GM12878 (cell line): ENCODE measurements at regions not wholly inside any gene's neighbourhood (a gene's known extent, or its start where the extent isn't known, plus 50 kb on each side); places are given as distances from the start of the nearest gene placed in this dataset.

ENCODE experiments used
- ATAC-seq: fragments of 200-7000 bp; cut with Tn5 transposase; 3 replicates; pipeline ENCODE4 v1.9.1; 2020; ENCODE audit warnings: mild to moderate bottlenecking, moderate library complexity
- BruUV-seq: library from RNA; stranded (reverse); fragments of 400-500 nt; replicated peaks from 2 replicates; lab custom pipeline; 2021; lab: Mats Ljungman, UMichigan
- CTCF ChIA-PET: fragments of 300-600 bp; sonication (Branson Sonifier 250); formaldehyde crosslinking; extraction: SDS; loops from one replicate; lab custom pipeline; 2021; ENCODE audit warnings: inconsistent platforms; lab: Yijun Ruan, JAX
- POLR2A ChIA-PET: fragments of 350-600 bp; formaldehyde crosslinking; extraction: SDS; loops from one replicate; lab custom pipeline; 2021; ENCODE audit warnings: inconsistent platforms; lab: Charles Lee
- RAD21 ChIA-PET: fragments of 300-600 bp; sonication (Branson Sonifier 250); formaldehyde crosslinking; loops from one replicate; lab custom pipeline; 2023; ENCODE audit warnings: antibody characterized with exemption; ENCODE audit not compliant: unreplicated experiment; lab: Charles Lee
- SMC1A ChIA-PET: fragments of 300-600 bp; sonication (Branson Sonifier 250); formaldehyde crosslinking; loops from one replicate; lab custom pipeline; 2023; ENCODE audit not compliant: unreplicated experiment, uncharacterized antibody; lab: Charles Lee
- DNase-seq: peaks from one replicate; pipeline ENCODE4 v3.0.0-alpha.2; 2011; ENCODE audit warnings: low read depth, low spot score
- FAIRE-seq: peaks from 3 replicates; lab custom pipeline; 2011; peaks lifted over from hg19 to GRCh38; lab: Jason Lieb, UNC
- H2AFZ ChIP-seq: 2 replicates; pipeline ENCODE4 v1.6.0; 2011; ENCODE audit warnings: low read depth, low read length, control low read depth; ENCODE audit not compliant: control insufficient read depth
- H3K27ac ChIP-seq: 2 replicates; pipeline ENCODE4 v1.5.1; 2011; ENCODE audit warnings: control low read depth; ENCODE audit not compliant: control insufficient read depth, insufficient read depth
- H3K27me3 ChIP-seq, 2 experiments: replicated peaks in 1 of 2; 2 replicates each; pipeline versions ENCODE4 v1.6.0 to v1.6.1; 2011; ENCODE audit warnings: low read length in 1 of 2; ENCODE audit not compliant: control insufficient read depth in 2 of 2, insufficient read depth in 2 of 2
- H3K36me3 ChIP-seq, 2 experiments: 2 replicates each; pipeline ENCODE4 v1.5.1; 2011; ENCODE audit warnings: low read length in 1 of 2; ENCODE audit not compliant: control insufficient read depth in 2 of 2, insufficient read depth in 2 of 2
- H3K4me1 ChIP-seq: 2 replicates; pipeline ENCODE4 v1.6.1; 2011; ENCODE audit warnings: mild to moderate bottlenecking, low read length, moderate library complexity, mixed read lengths; ENCODE audit not compliant: control insufficient read depth, insufficient read depth
- H3K4me2 ChIP-seq: 2 replicates; pipeline ENCODE4 v1.6.0; 2011; ENCODE audit warnings: control low read depth; ENCODE audit not compliant: control insufficient read depth, insufficient read depth
- H3K4me3 ChIP-seq: fragments of 200-600 bp; sonication (generic); 2 replicates; pipeline ENCODE4 v1.5.1; 2016
- H3K79me2 ChIP-seq: 2 replicates; pipeline ENCODE4 v1.6.0; 2011; ENCODE audit warnings: low read length; ENCODE audit not compliant: control insufficient read depth, insufficient read depth
- H3K9ac ChIP-seq: 2 replicates; pipeline ENCODE4 v1.8.0; 2011; ENCODE audit warnings: low read length, control low read depth, mixed read lengths; ENCODE audit not compliant: control insufficient read depth, insufficient read depth
- H3K9me3 ChIP-seq: replicated peaks from 3 replicates; pipeline ENCODE4 v1.5.1; 2011; ENCODE audit warnings: mild to moderate bottlenecking, low read length; ENCODE audit not compliant: control insufficient read depth, insufficient read depth
- H4K20me1 ChIP-seq: 2 replicates; pipeline ENCODE4 v1.6.0; 2011; ENCODE audit not compliant: control insufficient read depth, insufficient read depth
- CBX3 ChIP-seq: fragments of 200-600 bp; sonication (generic); IDR thresholded peaks from 2 replicates; pipeline ENCODE4 v1.6.1; 2016; ENCODE audit warnings: low read depth, borderline replicate concordance
- IKZF1 ChIP-seq: fragments of 450-650 bp; conservative IDR thresholded peaks from 2 replicates; pipeline ENCODE4 v1.6.1; 2017; ENCODE audit warnings: antibody characterized with exemption, mild to moderate bottlenecking
- RAD21 ChIP-seq: IDR thresholded peaks from 2 replicates; pipeline ENCODE4 v1.6.1; 2011; ENCODE audit warnings: mild to moderate bottlenecking, low read depth, low read length, moderate library complexity; ENCODE audit not compliant: insufficient read depth
- WGBS: methylation state at CpG from one replicate; pipeline ENCODE4 v1.1.6; 2016; ENCODE audit warnings: low lambda C conversion rate; ENCODE audit not compliant: insufficient replicate concordance, insufficient coverage; ENCODE audit errors: missing lambda C conversion rate; 5-methylcytosine and 5-hydroxymethylcytosine counted together
- in situ Hi-C: fragments of 300-500 bp; cut with MboI; formaldehyde crosslinking; loops from 9 replicates; pipeline ENCODE4 v1.14.3; 2018; ENCODE audit warnings: mixed read lengths
- intact Hi-C: fragments of 100-400 bp; cut with micrococcal nuclease; formaldehyde crosslinking; loops from one replicate; pipeline ENCODE4 v1.14.2; 2022; ENCODE audit not compliant: unreplicated experiment

DNA sequence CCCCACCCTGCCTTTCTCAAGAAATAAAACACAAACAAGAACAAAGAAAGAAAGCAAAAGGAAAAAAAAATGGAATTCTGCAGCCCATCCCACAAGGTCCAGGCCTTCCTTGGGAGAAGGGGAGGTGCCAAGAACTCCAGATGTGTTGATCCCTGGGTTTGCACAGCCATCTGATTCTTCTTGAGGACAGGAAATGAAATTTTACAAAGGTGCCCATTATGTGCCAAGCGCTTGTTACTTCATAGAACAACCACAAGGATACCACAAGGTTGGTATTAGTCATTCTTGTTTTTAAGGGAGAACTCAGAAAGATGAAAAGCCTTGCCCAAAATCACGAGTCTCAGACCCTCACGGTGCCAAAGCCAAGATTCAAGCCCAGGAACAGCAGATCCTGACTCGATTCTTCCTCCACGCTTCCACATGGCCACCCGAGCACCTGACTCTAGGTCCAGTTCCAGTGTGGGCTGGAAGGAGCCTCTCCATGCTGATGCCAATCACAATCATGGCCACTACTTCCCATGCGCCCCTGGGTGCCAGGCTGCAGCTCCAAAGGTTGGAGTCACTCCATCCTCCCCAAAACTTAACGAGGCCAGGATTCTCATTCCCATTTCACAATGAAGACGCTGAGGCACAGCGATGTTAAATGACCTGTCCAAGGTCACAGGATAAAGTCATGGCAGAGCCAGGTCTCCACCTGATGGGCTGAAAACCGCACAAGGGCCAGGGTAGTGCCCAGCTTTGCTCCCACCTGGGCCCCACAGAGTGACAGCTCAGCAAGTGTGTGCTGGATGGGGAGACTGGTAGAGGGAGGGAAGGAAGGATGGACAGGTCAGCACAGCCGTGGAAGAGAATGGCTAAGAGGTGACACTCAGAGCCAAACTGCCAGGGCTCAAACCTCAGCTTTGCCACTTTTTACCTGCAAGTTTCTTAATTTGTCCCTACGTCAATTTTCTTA lies 66.7 kb upstream of the TOP1 start:
- Histone ChIP-seq H3K27ac (no peak overlapping the region), H3K9ac (no peak overlapping the region), H3K36me3 (no peaks in the 10 kb centered on the region), H3K79me2 (no peaks in the 10 kb centered on the region), H3K4me1 (no peaks in the 10 kb centered on the region), H4K20me1 (no peaks in the 10 kb centered on the region), H3K9me3 (no peaks in the 10 kb centered on the region; the same call in 2 of the 3 replicates), H2AFZ (no peak overlapping the region), H3K27me3 (no peaks in the 10 kb centered on the region; a peak in 1 of 4 replicates), H3K4me2 (no peak overlapping the region), H3K4me3 (no peak overlapping the region)
- ChIA-PET SMC1A (interaction anchor here (0.6 to 3.2 kb wide), 9 partner anchors 9 to 803 kb away, joined by 3 to 25 read pairs (median 4); partner anchors contain the start of gene LPIN3), CTCF (interaction anchor here (0.6 to 4.3 kb wide), 37 partner anchors 8 to 1693 kb away, joined by 3 to 53 read pairs (median 6); no protein-coding TSS in a partner anchor), POLR2A (no interaction called here), RAD21 (interaction anchor here (0.9 to 2.5 kb wide), 9 partner anchors 21 to 1693 kb away, joined by 3 to 19 read pairs (median 5); no protein-coding TSS in a partner anchor)
- in situ Hi-C loops (loop anchor here (10.0 kb wide), 2 partner anchors 273 to 1077 kb away; no protein-coding TSS in a partner anchor), intact Hi-C loops (loop anchor here (1.0 to 2.0 kb wide), 3 partner anchors 165 to 1075 kb away; no protein-coding TSS in a partner anchor)
- BruUV-seq: no TSS peak
- TF ChIP-seq IKZF1: 0 out of 2 replicates have a peak, but pooled peaks have one; percentile 13
- TF ChIP-seq RAD21: no peak
- no peak for TF ChIP-seq CBX3
- no peak for FAIRE-seq
- 26% methylated on average over 13 of the region's 13 CpGs for WGBS
- peak; percentile 33 for ATAC-seq
- DNase-seq: no peak
